Endothelial cell (in vitro differentiated cells): ENCODE measurements at regions not wholly inside any gene's neighbourhood (a gene's known extent, or its start where the extent isn't known, plus 50 kb on each side); places are given as distances from the start of the nearest gene placed in this dataset.
"Not testable (repeated sequence)": the region's sequence is repeated elsewhere in the genome, so short reads cannot be mapped to it uniquely, and the experiment has no call there.

Source experiments
- DNase-seq: peaks from one replicate; pipeline ENCODE4 v3.0.0; 2021; ENCODE audit warnings: low spot score
- H3K27ac Mint-ChIP-seq: one replicate; pipeline ENCODE4 v1.8.0; 2021; ENCODE audit warnings: mixed read lengths, inconsistent platforms; ENCODE audit not compliant: unreplicated experiment
- H3K27me3 Mint-ChIP-seq: one replicate; pipeline ENCODE4 v1.8.0; 2021; ENCODE audit warnings: mild to moderate bottlenecking, moderate library complexity, mixed read lengths, inconsistent platforms; ENCODE audit not compliant: unreplicated experiment
- H3K36me3 Mint-ChIP-seq: one replicate; pipeline ENCODE4 v1.8.0; 2021; ENCODE audit warnings: mild to moderate bottlenecking, low read depth, mixed read lengths, inconsistent platforms; ENCODE audit not compliant: unreplicated experiment
- H3K4me1 Mint-ChIP-seq: one replicate; pipeline ENCODE4 v1.8.0; 2021; ENCODE audit warnings: mild to moderate bottlenecking, mixed read lengths, inconsistent platforms; ENCODE audit not compliant: unreplicated experiment
- H3K4me3 Mint-ChIP-seq: one replicate; pipeline ENCODE4 v1.8.0; 2021; ENCODE audit warnings: mild to moderate bottlenecking, mixed read lengths, inconsistent platforms; ENCODE audit not compliant: unreplicated experiment
- H3K9me3 Mint-ChIP-seq: one replicate; pipeline ENCODE4 v1.8.0; 2021; ENCODE audit warnings: mixed read lengths, inconsistent platforms; ENCODE audit not compliant: unreplicated experiment
- TF ChIP-seq, protein P1 (sequence below): fragments of 200-600 bp; sonication (generic); IDR thresholded peaks from one replicate; pipeline ENCODE4 v1.5.0; 2021; ENCODE audit warnings: antibody characterized with exemption; ENCODE audit not compliant: unreplicated experiment

DNA sequence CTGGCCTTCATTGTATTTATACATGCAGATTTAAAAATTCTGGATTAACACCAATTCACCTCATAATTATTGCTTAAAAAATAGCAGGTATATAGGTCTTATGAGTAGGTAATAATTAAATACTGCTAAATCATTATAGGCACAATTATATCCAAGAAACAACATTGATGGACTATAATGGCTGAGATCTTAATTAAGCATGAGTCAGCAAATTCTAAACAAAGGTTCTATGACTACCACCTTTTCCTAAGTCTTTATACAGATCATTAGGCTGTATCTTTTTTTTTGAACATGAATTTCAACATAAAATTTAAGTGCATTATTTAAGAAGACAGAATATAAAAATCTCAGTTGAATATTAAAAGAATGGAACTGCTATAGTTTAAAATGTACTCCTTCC is 1678.7 kb upstream of the PCDH10 start:
- no peak overlapping the region for H3K27ac Mint-ChIP-seq
- H3K36me3 Mint-ChIP-seq, result no peaks in the 10 kb centered on the region
- H3K4me1 Mint-ChIP-seq, result no peaks in the 10 kb centered on the region
- H3K27me3 Mint-ChIP-seq, result no peaks in the 10 kb centered on the region
- no peak for DNase-seq
- TF ChIP-seq, protein P1, sequence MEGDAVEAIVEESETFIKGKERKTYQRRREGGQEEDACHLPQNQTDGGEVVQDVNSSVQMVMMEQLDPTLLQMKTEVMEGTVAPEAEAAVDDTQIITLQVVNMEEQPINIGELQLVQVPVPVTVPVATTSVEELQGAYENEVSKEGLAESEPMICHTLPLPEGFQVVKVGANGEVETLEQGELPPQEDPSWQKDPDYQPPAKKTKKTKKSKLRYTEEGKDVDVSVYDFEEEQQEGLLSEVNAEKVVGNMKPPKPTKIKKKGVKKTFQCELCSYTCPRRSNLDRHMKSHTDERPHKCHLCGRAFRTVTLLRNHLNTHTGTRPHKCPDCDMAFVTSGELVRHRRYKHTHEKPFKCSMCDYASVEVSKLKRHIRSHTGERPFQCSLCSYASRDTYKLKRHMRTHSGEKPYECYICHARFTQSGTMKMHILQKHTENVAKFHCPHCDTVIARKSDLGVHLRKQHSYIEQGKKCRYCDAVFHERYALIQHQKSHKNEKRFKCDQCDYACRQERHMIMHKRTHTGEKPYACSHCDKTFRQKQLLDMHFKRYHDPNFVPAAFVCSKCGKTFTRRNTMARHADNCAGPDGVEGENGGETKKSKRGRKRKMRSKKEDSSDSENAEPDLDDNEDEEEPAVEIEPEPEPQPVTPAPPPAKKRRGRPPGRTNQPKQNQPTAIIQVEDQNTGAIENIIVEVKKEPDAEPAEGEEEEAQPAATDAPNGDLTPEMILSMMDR, result no peak
- no peaks in the 10 kb centered on the region for H3K9me3 Mint-ChIP-seq
- no peak overlapping the region for H3K4me3 Mint-ChIP-seq

- no peak overlapping the region for H3K4me3 Mint-ChIP-seq
- H3K4me1 Mint-ChIP-seq, result no peaks in the 10 kb centered on the region
- DNase-seq, result no peak
- H3K27me3 Mint-ChIP-seq, result no peaks in the 10 kb centered on the region
- TF ChIP-seq, protein P1, result no peak
- H3K27ac Mint-ChIP-seq, result no peak overlapping the region
- H3K36me3 Mint-ChIP-seq, result no peaks in the 10 kb centered on the region
- H3K9me3 Mint-ChIP-seq, result no peaks in the 10 kb centered on the region
These were observed 1660.3 kb upstream of the PCDH10 start for GRCh38 chr4:131488772-131489171.

DNA sequence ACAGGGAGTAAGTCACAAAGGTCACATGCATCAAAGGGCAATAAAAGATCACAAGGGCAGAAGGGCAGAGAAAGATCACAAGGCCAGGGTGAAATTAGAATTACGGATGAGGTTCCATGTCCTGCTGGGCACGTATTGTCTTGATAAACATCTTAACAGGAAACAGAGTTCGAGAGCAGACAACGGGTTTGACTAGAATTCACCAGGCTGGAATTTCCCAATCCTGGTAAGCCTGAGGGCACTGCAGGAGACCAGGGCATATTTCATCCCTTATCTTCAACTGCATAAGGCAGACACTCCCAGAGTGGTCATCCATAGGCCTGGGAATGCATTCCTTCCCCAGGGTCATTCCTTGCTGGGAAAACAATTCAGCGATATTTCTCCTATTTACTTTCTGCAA is 1652.9 kb upstream of the PCDH10 start:
- not testable (repeated sequence) for DNase-seq

GRCh38 chr4:131499141-131499873 is 1649.8 kb upstream of the PCDH10 start:
- TF ChIP-seq, protein P1, result no peak
- no peak overlapping the region for H3K4me3 Mint-ChIP-seq
- DNase-seq, result no peak
- H3K27me3 Mint-ChIP-seq, result peaks cover 3% of the 10 kb centered on the region
- no peaks in the 10 kb centered on the region for H3K4me1 Mint-ChIP-seq
- H3K27ac Mint-ChIP-seq, result no peak overlapping the region
- peaks cover 4% of the 10 kb centered on the region for H3K36me3 Mint-ChIP-seq
- no peaks in the 10 kb centered on the region for H3K9me3 Mint-ChIP-seq

More for the DNA sequence above, 1652.9 kb upstream of the PCDH10 start:
- not testable (repeated sequence) for H3K27me3 Mint-ChIP-seq, H3K4me1 Mint-ChIP-seq, H3K9me3 Mint-ChIP-seq, H3K27ac Mint-ChIP-seq, H3K4me3 Mint-ChIP-seq, H3K36me3 Mint-ChIP-seq

DNA sequence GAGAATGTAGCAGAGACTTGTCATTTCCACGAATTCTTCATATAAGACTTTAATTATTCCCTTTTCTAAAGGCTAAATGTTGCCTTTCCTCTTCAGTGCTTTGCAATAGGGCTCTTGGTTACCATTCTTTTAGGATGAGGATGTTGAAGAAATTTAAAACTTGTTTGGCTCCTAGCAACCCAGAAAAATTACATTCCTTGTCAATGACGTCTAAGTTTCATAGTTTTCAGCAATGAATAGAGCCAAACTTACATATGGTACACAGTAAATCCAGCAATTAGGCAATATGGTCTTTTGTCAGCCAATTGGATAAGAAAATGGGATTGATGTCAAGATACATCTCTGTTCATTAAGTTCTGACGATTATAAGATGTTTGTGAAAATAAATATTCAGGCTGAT is 1639.6 kb upstream of the PCDH10 start:
- TF ChIP-seq, protein P1, result no peak
- no peak overlapping the region for H3K27ac Mint-ChIP-seq
- no peaks in the 10 kb centered on the region for H3K4me1 Mint-ChIP-seq
- no peak for DNase-seq
- H3K9me3 Mint-ChIP-seq, result no peaks in the 10 kb centered on the region
- no peak overlapping the region for H3K4me3 Mint-ChIP-seq
- no peaks in the 10 kb centered on the region for H3K36me3 Mint-ChIP-seq
- H3K27me3 Mint-ChIP-seq, result no peaks in the 10 kb centered on the region
